CD14-positive monocyte (primary cell): ENCODE measurements at regions not wholly inside any gene's neighbourhood (a gene's known extent, or its start where the extent isn't known, plus 50 kb on each side); places are given as distances from the start of the nearest gene placed in this dataset.

Experiments used
- DNase-seq, 3 donors: peaks; one replicate each; pipeline ENCODE4 v3.0.0-alpha.2; 2011 to 2022
- H2AFZ ChIP-seq: 2 replicates; pipeline ENCODE4 v1.6.0; 2012; ENCODE audit warnings: mild to moderate bottlenecking, low read depth, low read length, inconsistent platforms; ENCODE audit not compliant: insufficient read depth, poor library complexity, severe bottlenecking
- H3K27ac ChIP-seq, 2 donors: 1 replicate in 1 of 2; 2 replicates in 1 of 2; pipeline ENCODE4 v1.5.1; 2012 to 2013; ENCODE audit warnings: low read length in 2 of 2, control low read depth in 1 of 2, inconsistent platforms in 1 of 2, low read depth in 1 of 2, mild to moderate bottlenecking in 1 of 2
- H3K27me3 ChIP-seq, 2 donors: one replicate each; pipeline versions ENCODE4 v1.6.0 to v1.6.1; 2011 to 2013; ENCODE audit warnings: low read length in 2 of 2; ENCODE audit not compliant: control insufficient read depth in 2 of 2, insufficient read depth in 2 of 2
- H3K36me3 ChIP-seq, 2 donors: replicated peaks in 1 of 2; 1 replicate in 1 of 2; 2 replicates in 1 of 2; pipeline versions ENCODE4 v1.5.1 to v1.6.1; 2012 to 2013; ENCODE audit warnings: low read length in 2 of 2, control low read depth in 1 of 2, inconsistent platforms in 1 of 2, mild to moderate bottlenecking in 1 of 2; ENCODE audit not compliant: insufficient read depth in 2 of 2, control insufficient read depth in 1 of 2
- H3K4me1 ChIP-seq, 2 donors: 1 replicate in 1 of 2; 2 replicates in 1 of 2; pipeline versions ENCODE4 v1.5.1 to v1.6.1; 2012 to 2013; ENCODE audit warnings: low read length in 2 of 2, control low read depth in 1 of 2, inconsistent platforms in 1 of 2, mild to moderate bottlenecking in 1 of 2, moderate library complexity in 1 of 2; ENCODE audit not compliant: insufficient read depth in 2 of 2, control insufficient read depth in 1 of 2
- H3K4me2 ChIP-seq: replicated peaks from 2 replicates; pipeline ENCODE3; 2012; ENCODE audit warnings: low read length, moderate library complexity, mild to moderate bottlenecking; ENCODE audit not compliant: poor library complexity, severe bottlenecking; ENCODE audit errors: extremely low read depth
- H3K4me3 ChIP-seq, 3 experiments: fragments of 200-600 bp in 1 of 3; sonication (generic) in 1 of 3; replicated peaks in 1 of 3; 1 replicate in 2 of 3; 2 replicates in 1 of 3; pipeline ENCODE4 v1.5.1; 2011 to 2013; ENCODE audit warnings: low read length in 3 of 3, mild to moderate bottlenecking in 3 of 3, control low read depth in 2 of 3, low read depth in 2 of 3, inconsistent platforms in 1 of 3, moderate library complexity in 1 of 3
- H3K79me2 ChIP-seq: 2 replicates; pipeline ENCODE4 v1.6.0; 2012; ENCODE audit warnings: mild to moderate bottlenecking, control low read depth, inconsistent platforms, low read length, moderate library complexity; ENCODE audit not compliant: insufficient read depth
- H3K9ac ChIP-seq: 2 replicates; pipeline ENCODE4 v1.6.0; 2017; ENCODE audit warnings: low read length, mild to moderate bottlenecking; ENCODE audit not compliant: insufficient read depth, poor library complexity, severe bottlenecking
- H3K9me3 ChIP-seq, 2 donors: replicated peaks in 1 of 2; 1 replicate in 1 of 2; 2 replicates in 1 of 2; pipeline versions ENCODE4 v1.5.1 to v1.6.1; 2012 to 2013; ENCODE audit warnings: low read length in 2 of 2, control low read depth in 1 of 2; ENCODE audit not compliant: control insufficient read depth in 1 of 2, insufficient read depth in 1 of 2
- H4K20me1 ChIP-seq: 2 replicates; pipeline ENCODE4 v1.6.0; 2012; ENCODE audit warnings: mild to moderate bottlenecking, low read length, control low read depth, moderate library complexity; ENCODE audit not compliant: insufficient read depth
- H3K27ac Mint-ChIP-seq, 7 donors: one replicate each; pipeline ENCODE4 v1.8.0; 2020; ENCODE audit warnings: mild to moderate bottlenecking in 7 of 7, mixed read lengths in 7 of 7, moderate library complexity in 6 of 7, inconsistent platforms in 2 of 7
- H3K27me3 Mint-ChIP-seq, 3 donors: one replicate each; pipeline ENCODE4 v1.8.0; 2021 to 2022; ENCODE audit warnings: low read depth in 3 of 3, mild to moderate bottlenecking in 3 of 3, mixed read lengths in 3 of 3, moderate library complexity in 3 of 3, inconsistent platforms in 1 of 3
- H3K36me3 Mint-ChIP-seq, 2 donors: one replicate each; pipeline ENCODE4 v1.8.0; 2020; ENCODE audit warnings: mixed read lengths in 2 of 2, inconsistent platforms in 1 of 2, mild to moderate bottlenecking in 1 of 2
- H3K4me1 Mint-ChIP-seq: one replicate; pipeline ENCODE4 v1.8.0; 2020; ENCODE audit warnings: mild to moderate bottlenecking, mixed read lengths
- H3K4me3 Mint-ChIP-seq, 2 donors: one replicate each; pipeline ENCODE4 v1.8.0; 2020; ENCODE audit warnings: mild to moderate bottlenecking in 2 of 2, mixed read lengths in 2 of 2, moderate library complexity in 1 of 2
- H3K9me3 Mint-ChIP-seq, 7 donors: one replicate each; pipeline ENCODE4 v1.8.0; 2020 to 2022; ENCODE audit warnings: mixed read lengths in 7 of 7, mild to moderate bottlenecking in 6 of 7, moderate library complexity in 6 of 7, inconsistent platforms in 2 of 7
- WGBS: methylation state at CpG from one replicate; pipeline ENCODE4 v1.1.5; 2013; ENCODE audit warnings: missing lambda C conversion rate; ENCODE audit not compliant: insufficient coverage; 5-methylcytosine and 5-hydroxymethylcytosine counted together
- intact Hi-C, 2 donors: fragments of 100-400 bp; cut with micrococcal nuclease; formaldehyde crosslinking; loops; one replicate each; pipeline versions ENCODE4 v1.15.0 to v1.15.1; 2023
- TF ChIP-seq, protein P1 (sequence below): fragments of 200-600 bp; IDR thresholded peaks from one replicate; pipeline ENCODE4 v1.8.0; 2022; ENCODE audit warnings: antibody characterized with exemption, mild to moderate bottlenecking

DNA sequence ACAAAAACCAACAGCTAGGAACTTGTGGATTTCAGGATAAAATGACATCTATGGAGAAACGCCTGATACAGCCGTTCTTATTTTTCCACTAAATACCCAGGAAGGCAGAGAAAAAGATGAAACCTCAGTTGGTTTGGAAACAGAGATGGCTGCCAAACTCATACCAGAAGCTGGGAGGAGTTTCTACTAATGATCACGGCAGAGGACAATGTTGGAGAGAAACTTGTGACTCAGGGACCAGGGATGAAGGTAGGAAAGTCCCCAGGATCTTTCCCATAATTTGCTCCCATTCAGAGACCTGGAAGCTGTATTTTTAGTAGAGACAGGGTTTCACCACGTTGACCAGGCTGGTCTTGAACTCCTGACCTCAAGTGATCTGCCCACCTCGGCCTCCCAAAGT, 187.1 kb upstream of the IER5L start:
- no peaks in the 10 kb centered on the region for H3K27me3 Mint-ChIP-seq
- 100% methylated on average over 2 of the region's 5 CpGs for WGBS
- no peak overlapping the region for H3K4me2 ChIP-seq
- H3K4me1 Mint-ChIP-seq, result peaks cover 6% of the 10 kb centered on the region
- peaks cover 5 to 14% (median 12%) of the 10 kb centered on the region in 7 donors for H3K9me3 Mint-ChIP-seq
- H4K20me1 ChIP-seq, result no peaks in the 10 kb centered on the region
- TF ChIP-seq, protein P1, sequence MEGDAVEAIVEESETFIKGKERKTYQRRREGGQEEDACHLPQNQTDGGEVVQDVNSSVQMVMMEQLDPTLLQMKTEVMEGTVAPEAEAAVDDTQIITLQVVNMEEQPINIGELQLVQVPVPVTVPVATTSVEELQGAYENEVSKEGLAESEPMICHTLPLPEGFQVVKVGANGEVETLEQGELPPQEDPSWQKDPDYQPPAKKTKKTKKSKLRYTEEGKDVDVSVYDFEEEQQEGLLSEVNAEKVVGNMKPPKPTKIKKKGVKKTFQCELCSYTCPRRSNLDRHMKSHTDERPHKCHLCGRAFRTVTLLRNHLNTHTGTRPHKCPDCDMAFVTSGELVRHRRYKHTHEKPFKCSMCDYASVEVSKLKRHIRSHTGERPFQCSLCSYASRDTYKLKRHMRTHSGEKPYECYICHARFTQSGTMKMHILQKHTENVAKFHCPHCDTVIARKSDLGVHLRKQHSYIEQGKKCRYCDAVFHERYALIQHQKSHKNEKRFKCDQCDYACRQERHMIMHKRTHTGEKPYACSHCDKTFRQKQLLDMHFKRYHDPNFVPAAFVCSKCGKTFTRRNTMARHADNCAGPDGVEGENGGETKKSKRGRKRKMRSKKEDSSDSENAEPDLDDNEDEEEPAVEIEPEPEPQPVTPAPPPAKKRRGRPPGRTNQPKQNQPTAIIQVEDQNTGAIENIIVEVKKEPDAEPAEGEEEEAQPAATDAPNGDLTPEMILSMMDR, result no peak
- intact Hi-C loops, result loop anchor here in 1 of 2 donors (10.0 kb wide), 1 partner anchor 110 kb away; no protein-coding TSS in a partner anchor
- H3K27ac ChIP-seq, result no peak overlapping the region
- H3K79me2 ChIP-seq, result no peaks in the 10 kb centered on the region
- no peak overlapping the region for H3K4me3 Mint-ChIP-seq
- no peak overlapping the region for H2AFZ ChIP-seq
- DNase-seq, result no peak
- H3K4me3 ChIP-seq, result no peak overlapping the region
- peaks cover 0 to 10% of the 10 kb centered on the region in 2 donors for H3K9me3 ChIP-seq
- H3K4me1 ChIP-seq, result no peaks in the 10 kb centered on the region
- no peak overlapping the region for H3K9ac ChIP-seq
- no peaks in the 10 kb centered on the region for H3K27me3 ChIP-seq
- no peaks in the 10 kb centered on the region for H3K36me3 ChIP-seq
- peaks cover 0 to 1% of the 10 kb centered on the region in 2 donors for H3K36me3 Mint-ChIP-seq
- no peak overlapping the region for H3K27ac Mint-ChIP-seq

DNA sequence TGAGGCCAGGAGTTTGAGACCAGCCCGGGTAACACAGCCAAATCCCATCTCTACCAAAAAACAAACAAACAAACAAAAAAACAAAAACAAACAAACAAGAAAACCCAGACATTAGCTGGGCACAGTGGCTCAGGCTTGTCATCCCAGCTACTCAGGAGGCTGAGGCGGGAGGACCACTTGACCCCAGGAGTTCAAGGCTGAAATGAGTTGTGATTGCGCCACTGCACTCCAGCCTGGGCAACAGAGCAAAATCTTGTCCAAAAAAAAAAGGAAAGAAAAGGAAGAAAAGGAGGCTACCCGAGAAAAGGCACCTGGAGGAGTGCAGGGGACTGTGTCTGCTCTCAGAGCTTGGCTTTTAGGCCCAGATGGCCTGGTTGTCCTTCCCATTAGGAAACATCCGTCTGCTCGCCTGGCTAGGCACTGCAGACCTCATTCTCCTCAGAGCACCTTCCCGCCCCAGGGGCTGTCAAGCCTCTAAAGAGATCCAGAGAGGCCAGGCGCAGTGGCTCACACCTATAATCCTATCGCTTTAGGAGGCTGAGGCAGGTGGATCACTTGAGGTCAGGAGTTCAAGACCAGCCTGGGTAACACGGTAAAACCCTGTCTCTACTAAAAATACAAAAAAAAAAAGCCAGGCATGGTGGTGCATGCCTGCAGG, 185.3 kb upstream of the IER5L start:
- Histone ChIP-seq H3K27ac (no peak overlapping the region), H3K4me1 (no peaks in the 10 kb centered on the region), H3K4me3 (no peak overlapping the region), H3K9ac (no peak overlapping the region), H2AFZ (no peak overlapping the region), H3K4me2 (no peak overlapping the region), H3K79me2 (no peaks in the 10 kb centered on the region), H3K27me3 (no peaks in the 10 kb centered on the region), H3K36me3 (no peaks in the 10 kb centered on the region), H3K9me3 (no peaks in the 10 kb centered on the region), H4K20me1 (no peaks in the 10 kb centered on the region)
- Mint-ChIP-seq H3K36me3 (no peaks in the 10 kb centered on the region), H3K4me1 (peaks cover 6% of the 10 kb centered on the region), H3K27me3 (peaks cover under 1 to 3% (median 2%) of the 10 kb centered on the region in 3 donors), H3K4me3 (no peak overlapping the region), H3K27ac (peak overlapping the region in 1 of 7 donors; percentile 48), H3K9me3 (peaks cover 0 to 2% (median 0%) of the 10 kb centered on the region in 7 donors)
- DNase-seq, result no peak
- 94% methylated on average over 9 of the region's 10 CpGs for WGBS
- TF ChIP-seq, protein P1, result no peak
- intact Hi-C loops, result loop anchor here in 1 of 2 donors (10.0 kb wide), 1 partner anchor 109 kb away; no protein-coding TSS in a partner anchor
